HG02642 (cell line): ENCODE measurements at regions not wholly inside any gene's neighbourhood (a gene's known extent, or its start where the extent isn't known, plus 50 kb on each side); places are given as distances from the start of the nearest gene placed in this dataset.
A peak's percentile ranks its signal among the peaks of the same experiment; 100 is the strongest.

ENCODE experiments used
- ATAC-seq: cut with Tn5 transposase; IDR thresholded peaks from one replicate; pipeline ENCODE4 v1.9.1; 2021; ENCODE audit warnings: mild to moderate bottlenecking; ENCODE audit not compliant: unreplicated experiment, poor library complexity

DNA sequence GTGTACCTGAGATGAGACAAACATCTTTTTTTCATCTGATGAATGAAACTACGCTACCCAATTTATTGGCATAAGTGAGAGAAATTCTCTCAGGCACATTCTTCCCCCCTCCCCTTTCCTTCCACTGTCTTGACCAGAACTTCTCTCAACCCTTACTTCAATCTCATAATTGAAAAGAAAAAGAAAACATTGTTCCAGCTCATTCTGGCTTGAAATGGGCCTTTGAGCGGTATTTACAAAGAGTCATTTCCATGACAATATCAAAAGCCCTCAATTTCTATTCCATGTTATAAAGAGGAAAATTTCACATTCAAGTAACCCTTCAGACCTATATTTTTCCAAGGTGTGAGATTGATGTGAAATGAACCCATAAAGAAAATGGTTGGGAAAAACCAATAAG lies 145.9 kb downstream of the PCSK1 start:
- no peak for ATAC-seq

DNA sequence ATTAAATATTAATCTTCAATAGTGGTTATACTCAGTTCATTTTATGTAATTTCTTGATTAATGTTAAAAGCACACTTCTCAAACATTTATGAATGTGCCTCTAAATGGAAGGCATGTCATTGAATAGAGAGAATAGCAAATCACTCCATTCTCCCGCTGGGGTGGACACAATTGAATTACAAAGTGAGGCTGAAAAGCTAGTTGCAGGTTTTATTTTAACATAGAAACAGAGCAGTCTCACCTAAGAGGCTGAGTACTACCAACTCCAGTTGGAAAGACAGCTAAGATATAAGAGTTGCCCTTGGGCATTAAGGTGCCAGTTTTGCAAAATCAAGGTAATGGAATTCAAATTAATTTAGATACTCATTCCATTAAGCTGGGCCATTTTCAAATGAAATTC lies 147.2 kb downstream of the PCSK1 start:
- ATAC-seq: no peak

DNA sequence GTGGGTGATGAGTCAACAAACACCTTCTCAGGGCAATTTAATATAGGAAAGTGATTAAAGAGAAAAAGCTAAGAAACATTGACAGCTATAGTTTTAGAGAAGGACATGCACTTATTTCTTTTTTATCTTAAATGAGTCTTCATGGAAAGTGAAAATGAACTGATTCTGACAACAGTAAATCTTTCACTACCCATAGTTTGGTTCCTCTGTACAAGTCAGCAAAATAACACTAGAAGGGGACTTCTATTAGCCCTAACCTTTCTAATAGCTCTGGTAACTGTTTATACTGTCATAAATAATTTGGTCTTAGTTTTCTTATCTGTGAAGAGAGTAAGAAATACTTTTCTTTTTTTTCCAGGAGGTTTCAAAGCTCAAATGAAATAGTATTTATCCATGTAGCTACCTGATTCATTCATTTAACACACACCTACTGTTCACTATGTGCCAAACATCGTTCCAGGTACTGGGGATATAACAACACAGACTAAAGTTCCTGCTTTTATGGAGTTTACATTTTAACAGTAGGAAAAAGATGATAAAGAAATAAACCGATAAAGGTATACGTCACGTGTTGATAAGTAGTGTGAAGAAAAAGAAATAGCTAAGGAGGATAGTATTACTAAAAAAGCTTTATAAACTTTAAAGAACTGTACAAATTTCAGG lies 148.2 kb downstream of the PCSK1 start:
- ATAC-seq: no peak

DNA sequence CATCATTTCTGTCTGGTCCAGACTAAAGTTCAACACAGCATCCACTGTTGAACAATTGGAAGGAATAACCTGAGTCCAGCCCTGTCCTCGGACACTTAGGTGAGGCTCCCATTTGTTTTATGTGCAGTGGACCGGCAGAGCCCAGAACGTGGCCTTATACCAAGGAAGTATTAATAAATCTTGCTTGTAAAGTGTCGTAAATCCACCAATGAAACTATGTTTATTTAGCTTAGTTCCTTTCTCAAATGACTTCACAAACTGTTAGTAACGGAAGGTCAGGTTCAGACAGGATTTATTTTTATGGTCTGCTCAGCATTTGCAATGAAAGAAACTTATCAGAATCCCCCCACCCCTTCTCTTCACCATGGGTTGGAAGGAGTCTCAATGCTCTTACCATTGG lies 149.5 kb downstream of the PCSK1 start:
- ATAC-seq: no peak

DNA sequence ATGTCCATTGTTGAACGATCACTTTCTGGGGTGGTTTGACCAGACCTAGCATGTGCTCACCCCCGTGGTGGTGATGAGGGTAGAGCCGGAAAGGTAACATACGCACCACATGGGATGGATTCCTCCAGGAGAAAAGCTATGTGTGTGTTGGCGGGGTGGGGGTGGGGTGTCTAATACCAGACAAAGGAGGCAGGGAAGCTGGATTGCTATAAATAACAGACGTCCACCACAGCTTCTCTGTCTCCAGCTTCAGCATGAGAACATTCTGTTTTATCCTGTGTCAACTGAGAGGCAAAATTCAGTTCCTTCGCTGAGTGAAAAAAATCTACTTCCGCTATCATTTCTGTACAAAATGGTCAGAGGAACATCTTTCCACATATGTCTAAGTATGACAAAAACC lies 151.0 kb downstream of the PCSK1 start:
- no peak for ATAC-seq

DNA sequence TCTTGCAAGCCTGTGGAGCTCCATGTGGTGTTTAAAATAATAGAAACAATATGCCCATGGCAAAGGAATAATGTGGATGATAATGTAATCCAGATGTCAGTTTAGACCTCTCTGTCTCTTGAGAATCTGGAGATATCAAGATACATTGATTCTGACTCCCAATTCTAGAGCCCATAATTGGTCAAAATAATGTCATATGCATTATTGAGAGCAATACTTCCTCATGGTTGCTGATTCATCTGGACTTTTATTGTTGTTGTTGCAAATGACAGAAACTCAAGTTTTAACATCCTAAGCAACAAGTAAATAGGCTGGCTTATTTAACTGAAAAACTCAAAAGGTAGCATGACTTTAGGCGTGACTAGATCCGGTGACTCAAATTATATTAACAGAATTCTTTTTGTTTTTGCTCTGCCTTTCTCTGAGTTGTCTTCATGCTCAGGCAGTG lies 152.1 kb downstream of the PCSK1 start:
- no peak for ATAC-seq

DNA sequence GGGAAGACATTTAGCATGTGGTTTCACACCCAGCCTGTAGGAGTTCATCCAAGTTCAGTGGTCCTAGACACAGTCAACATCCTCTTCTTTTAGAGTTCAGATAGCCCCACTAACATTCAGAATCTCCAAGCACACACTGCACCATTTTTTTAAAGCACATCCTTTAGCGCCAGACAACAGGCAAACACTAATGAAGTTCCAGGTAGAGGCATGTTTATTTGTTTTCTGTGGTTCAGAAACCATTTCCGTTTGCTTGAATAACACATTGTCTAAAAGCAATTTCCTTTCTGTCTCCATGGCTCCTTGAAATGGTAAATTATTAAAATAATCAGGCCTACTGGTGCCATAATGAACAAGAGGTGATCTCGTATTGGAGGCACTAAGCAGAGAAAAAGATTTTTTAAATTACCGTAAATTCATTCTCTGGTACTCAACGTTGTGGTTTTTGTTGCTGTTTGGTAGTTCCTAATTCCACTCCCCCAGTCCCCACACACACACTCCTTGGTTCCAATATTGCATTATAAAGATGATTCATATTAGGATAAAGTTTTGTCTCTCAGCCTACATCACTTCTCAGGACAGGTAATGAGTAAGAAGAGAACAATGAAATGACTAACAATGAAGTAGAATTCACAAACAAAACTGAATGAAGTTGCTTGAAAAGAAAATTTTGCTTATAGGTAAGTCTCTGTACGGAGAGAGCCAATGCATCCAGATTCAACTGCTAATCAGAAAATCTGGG lies 153.1 kb downstream of the PCSK1 start:
- peak; percentile 84 for ATAC-seq

DNA sequence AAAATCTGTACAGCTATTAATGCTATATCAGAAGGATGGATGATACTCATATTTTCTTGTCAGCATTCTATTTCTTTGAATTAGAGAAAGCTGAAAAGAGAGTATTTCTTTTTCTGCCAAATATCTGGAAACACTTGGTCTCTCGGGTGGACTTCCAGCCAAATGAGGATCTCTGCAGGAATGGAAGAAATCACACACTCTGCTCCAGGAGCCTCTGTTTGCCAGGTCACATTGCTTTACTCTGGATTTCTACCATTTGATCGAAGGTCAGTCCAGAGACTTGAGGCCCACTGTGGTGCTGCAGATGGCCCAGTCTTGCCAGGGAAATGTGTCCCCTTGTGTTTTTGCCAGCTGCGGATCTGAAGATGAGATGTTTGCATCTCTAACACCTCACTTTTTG lies 154.1 kb downstream of the PCSK1 start:
- no peak for ATAC-seq

DNA sequence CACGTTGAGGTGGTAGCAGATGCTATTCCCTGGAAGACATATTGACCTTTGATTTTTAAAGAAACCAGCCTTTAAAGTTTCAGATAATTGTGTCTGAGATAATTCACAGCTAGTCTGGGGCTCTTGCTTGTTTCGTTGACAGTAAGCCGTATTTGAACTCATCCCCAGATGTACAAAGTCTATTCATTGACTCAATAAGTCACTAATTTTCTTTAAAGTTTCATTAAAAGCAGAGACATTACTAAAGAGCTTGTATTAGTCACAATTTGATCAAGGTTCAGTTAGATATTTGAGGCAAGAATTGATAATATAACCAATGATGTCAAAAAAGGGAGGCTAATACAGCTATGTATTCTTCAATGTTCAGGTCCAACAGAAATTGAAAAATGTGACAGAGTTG lies 158.0 kb downstream of the PCSK1 start:
- ATAC-seq: no peak

DNA sequence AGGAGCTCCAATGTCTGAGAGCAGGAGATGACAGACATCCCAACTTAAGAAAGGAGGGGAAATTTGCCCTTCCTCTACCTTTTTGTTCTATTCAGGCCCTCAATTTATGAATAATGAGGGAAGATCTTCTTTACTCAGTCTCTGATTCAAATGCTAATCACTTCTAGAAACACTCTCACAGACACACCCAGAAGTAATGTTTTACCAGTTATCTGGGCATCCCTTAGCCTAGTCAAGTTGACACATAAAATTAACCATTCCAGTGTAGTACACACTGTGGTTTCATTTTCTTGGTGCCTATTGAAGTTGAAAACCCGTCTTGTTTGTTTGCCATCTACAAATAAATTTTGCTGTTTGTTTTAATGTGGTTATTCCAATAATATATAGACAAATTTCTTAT lies 167.6 kb downstream of the PCSK1 start:
- no peak for ATAC-seq

DNA sequence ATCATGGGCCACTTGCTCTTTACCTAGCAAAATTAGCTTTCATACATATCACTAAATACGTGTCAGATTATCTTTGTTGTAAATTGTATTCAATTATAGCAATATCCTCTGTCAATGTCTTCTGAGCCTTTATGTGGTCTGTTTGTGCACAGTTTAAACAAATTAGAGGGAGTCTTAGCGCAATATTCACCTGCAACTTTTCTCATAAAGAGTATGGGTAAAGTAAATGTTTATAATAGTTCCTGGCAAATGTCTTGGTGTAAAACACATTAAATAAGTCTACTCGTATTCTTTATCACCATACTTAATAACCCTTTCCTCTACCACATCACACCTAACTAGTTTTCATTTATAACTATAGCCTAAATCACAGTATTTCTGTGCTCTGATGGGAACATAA lies 169.0 kb downstream of the PCSK1 start:
- no peak for ATAC-seq

DNA sequence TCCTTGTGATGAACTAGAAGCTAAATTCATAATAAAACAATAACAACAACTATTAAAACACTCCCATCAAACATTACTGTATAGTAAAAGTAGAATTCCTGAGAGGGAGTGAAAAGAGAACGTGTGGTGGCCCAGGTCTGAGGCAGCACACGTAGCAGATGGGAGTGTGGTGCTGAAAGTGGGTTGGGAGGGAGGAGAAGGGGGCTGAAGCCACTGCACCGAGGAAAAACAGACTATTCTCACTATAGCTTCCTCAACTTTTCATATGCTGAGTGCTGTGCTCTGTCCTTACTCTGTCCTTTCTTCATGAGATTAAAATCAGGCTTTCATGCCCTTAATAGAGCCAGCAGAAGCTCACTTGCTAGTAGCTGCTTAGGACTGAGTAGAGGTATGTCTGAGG lies 170.9 kb downstream of the PCSK1 start:
- no peak for ATAC-seq

DNA sequence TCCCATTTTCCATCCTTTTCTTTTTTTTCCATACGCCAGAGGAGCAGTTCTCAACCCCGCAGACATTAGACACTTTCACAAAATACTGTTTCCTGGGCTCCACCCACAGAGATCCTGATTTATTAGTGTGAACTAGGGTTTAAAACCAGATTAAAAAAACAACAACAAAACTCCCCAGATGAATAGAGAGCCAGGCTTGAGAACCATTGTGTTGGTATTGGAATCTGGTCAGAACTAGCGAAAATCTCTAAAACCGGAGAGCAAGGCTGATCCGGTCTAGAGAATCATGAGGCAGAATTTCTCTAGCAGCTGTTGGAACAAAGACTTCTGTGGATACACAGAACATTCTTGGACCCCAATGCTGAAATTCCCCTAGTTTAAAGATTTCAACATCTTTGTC lies 173.0 kb downstream of the PCSK1 start:
- ATAC-seq: no peak

DNA sequence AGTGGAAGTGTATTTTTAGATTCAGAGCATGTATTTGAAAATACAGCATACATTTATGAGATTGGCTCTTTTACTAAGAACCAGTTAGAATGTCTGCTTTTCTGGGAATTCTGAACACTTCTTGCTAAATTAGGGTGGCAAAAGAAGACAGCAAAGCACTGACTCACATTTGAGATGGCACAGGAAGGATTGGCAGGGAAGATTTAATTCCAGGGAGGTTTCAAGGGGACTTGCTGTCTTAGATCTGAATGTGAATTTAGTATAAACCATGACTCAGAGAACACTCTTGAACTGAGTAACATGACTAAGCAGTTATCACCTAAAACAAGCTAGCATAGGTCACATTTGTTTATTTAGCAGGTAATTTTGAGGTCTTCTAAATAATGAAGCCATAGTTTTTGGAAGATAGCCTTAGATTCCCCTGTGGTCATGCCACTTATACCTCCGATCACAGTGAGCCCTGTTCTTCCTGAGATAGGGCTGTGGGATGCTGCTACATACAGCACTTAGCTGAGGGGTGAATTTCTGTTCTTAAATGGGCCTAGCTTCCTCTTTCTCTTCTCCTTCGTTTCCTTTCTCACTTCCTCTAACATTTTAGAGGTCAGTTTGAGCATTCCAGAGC lies 173.8 kb downstream of the PCSK1 start:
- no peak for ATAC-seq

DNA sequence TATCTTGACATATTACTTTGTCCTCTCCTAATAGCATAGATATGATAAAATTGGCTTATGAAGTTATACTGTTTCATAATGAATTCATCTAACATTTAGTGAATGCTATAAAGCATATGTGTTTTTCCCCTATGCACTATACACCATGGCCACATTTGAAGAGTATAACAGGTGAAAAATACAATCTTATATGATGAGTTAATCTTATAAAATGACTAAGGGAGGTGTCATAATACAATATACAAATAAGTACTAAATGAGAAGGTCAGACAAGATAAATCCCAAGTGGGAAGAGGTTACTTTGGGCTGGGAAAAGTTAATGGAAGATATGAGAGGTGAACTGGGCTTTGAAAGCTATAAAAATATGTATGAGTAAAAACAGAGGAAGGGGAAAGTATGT lies 174.4 kb downstream of the PCSK1 start:
- ATAC-seq: no peak

DNA sequence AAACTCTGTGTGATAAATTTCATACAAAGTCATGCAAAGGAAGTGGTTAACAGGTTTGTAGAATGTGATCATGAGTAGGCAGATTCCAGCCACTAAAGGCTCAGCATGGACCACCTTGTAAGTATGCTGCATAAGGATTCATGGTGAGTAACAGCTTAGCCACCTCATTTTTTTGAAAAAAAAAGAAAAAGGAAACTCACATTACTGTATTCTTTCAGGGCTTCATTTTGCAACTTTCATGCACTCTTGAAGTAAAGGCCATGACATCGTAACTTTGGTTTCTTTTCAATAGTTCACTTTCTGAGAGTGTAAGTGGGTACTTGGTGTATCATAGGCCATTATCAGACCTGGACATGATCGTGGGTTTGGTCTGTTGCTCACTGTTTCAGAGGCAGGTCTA lies 175.1 kb downstream of the PCSK1 start:
- ATAC-seq: no peak

DNA sequence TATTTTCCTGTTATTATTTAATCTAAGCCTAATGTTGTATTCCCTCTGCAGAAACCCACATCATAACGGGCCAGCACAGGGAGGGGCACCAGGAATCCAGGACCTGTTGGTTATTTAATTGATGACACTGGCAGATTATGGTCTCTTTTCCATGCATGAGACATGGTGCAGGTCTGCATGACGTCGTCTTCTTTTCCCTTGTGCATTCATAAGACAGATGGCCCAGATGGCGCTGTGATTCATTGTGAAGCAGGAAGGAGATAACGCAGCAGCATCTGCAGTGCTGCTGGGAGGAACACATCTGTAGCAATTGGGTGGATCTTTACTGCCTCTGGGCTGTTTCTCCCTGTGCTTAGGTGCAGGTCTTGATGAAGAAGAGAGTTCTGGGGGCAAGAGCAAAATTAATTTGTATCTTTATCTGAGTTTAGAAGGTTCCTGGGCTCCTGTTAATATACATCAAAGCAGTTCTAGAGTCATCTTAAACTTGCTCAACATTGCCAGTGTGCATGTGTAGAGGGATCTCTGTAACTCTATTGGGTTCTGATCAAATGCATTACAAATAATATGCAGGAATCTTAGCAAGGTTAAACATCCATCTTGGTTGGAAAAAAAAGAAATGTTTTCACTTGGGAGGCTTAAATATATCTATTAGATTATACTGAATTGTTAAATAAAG lies 176.1 kb downstream of the PCSK1 start:
- ATAC-seq: no peak

DNA sequence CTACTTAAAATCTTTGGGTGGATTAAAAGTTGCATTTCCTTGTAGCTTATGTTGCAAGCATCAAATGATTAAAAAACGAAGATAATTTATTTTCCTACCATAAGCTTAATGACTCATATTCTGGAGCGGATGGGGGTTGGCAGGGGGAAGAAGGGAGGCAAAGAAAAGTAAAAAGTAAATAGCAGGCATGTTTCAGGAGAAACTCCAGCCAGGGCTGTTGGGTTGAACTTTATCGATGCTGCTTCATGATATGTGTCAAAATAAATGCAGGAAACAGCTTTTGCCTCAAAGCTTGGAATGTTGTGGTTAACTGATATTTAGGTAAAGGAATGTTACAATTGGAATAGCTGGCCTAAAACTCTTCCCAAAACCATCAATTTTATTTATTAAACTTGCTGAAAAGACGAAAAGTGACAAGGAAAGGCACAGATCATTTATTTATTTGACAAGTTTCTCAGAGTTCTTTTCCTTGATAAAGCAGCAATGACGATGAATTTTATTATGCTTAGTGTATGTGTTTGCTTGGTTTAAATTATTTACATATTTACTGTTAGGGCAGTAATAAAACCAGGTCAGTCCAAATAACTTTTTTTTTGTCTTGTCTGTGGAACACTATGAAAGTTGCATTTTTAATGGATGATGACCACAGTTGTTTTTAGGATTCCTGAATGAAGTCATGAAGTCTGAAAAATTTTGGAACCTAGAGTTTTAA lies 177.9 kb downstream of the PCSK1 start:
- ATAC-seq: no peak

DNA sequence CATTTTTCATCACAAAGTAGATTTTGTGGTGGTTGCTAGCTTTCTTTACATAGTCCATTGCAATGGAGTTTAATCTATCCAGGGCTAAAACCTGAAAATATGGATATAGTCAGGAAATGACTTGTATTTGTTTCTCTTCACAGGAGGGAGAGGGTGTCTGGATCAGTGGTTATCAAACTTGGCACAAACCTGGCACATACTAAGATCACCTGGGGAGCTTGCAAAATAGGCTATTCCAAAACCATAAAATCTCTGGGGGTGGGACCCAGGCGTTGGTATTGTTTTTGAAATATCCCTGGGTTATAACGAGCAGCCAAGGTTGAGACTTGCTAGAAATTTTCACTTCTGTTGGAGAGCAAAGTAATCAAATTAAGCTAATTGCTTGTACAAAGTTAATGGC lies 179.9 kb downstream of the PCSK1 start:
- no peak for ATAC-seq

DNA sequence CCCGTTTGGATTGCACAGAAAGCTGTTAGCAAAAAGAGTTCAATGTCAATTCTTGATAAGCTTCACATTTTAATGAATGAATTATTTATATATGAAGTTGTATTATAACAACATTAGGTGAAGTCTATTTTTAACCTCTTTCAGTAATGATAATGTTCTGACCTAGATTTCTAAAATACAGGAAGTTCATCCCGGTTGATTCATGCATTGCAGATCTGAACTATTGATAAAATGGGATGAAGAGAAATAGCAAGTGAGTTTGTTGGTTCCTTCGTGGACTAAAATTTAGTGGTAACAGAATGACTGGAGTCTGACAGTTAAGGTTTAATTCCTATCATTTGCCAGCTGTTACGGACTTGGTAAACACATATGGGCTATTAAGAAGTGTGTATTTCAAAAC lies 180.5 kb downstream of the PCSK1 start:
- ATAC-seq: no peak

DNA sequence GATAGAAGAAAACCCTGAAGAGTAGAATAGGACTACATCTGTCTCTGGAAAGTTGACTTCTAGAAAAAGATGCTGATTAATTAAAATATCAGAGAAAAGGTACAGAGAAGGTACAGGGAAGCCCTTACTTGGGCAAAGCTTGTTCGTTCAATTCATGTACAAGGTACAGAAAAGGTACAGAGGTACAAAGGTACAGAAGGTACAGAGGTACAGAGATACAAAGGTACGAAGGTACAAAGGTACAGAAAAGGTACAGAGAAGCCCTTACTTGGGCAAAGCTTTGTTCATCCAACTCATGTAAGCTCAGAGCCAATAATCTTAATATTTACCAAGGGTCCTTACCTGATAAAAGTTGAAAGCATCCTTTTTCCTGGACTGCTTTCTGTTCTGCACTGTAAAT lies 182.3 kb downstream of the PCSK1 start:
- no peak for ATAC-seq
